WTC11 (cell line): ENCODE measurements at regions not wholly inside any gene's neighbourhood (a gene's known extent, or its start where the extent isn't known, plus 50 kb on each side); places are given as distances from the start of the nearest gene placed in this dataset.

Source experiments
- ATAC-seq: fragments of 200-7000 bp; cut with Tn5 transposase; 2 replicates; pipeline ENCODE4 v1.10.0; 2021; ENCODE audit warnings: mild to moderate bottlenecking, moderate library complexity
- CTCF ChIA-PET: fragments of 300-600 bp; sonication (Branson Sonifier 250); formaldehyde crosslinking; loops from one replicate; lab custom pipeline; 2021; ENCODE audit warnings: antibody characterized with exemption; lab: Charles Lee
- POLR2A ChIA-PET: fragments of 350-600 bp; sonication (Branson Sonifier 250); formaldehyde crosslinking; loops from one replicate; lab custom pipeline; 2021; ENCODE audit warnings: antibody characterized with exemption; lab: Charles Lee
- DNase-seq: peaks from one replicate; pipeline ENCODE4 v3.0.0; 2021; ENCODE audit warnings: low spot score
- H3K27ac Mint-ChIP-seq: 2 replicates; pipeline ENCODE4 v1.8.0; 2021; ENCODE audit warnings: mixed read lengths
- H3K27me3 Mint-ChIP-seq: 2 replicates; pipeline ENCODE4 v1.8.0; 2021; ENCODE audit warnings: low read depth, mild to moderate bottlenecking, moderate library complexity, mixed read lengths
- H3K36me3 Mint-ChIP-seq: 2 replicates; pipeline ENCODE4 v1.8.0; 2021; ENCODE audit warnings: mixed read lengths
- H3K4me1 Mint-ChIP-seq: 2 replicates; pipeline ENCODE4 v1.8.0; 2022; ENCODE audit warnings: mixed read lengths
- H3K4me3 Mint-ChIP-seq: 2 replicates; pipeline ENCODE4 v1.8.0; 2021; ENCODE audit warnings: mild to moderate bottlenecking, moderate library complexity, mixed read lengths
- H3K9me3 Mint-ChIP-seq: 2 replicates; pipeline ENCODE4 v1.8.0; 2021; ENCODE audit warnings: mixed read lengths
- CBFB ChIP-seq: sonication (generic); formaldehyde crosslinking; IDR thresholded peaks from 2 replicates; pipeline ENCODE4 v1.8.1; 2022; ENCODE audit warnings: mild to moderate bottlenecking, low read depth, missing genetic modification reagents
- CREB1 ChIP-seq: sonication (generic); formaldehyde crosslinking; IDR thresholded peaks from 2 replicates; pipeline ENCODE4 v1.8.0; 2023; ENCODE audit warnings: mild to moderate bottlenecking, missing genetic modification reagents
- ESRRA ChIP-seq: sonication (generic); formaldehyde crosslinking; IDR thresholded peaks from 2 replicates; pipeline ENCODE4 v1.8.1; 2022; ENCODE audit warnings: mild to moderate bottlenecking, missing genetic modification reagents, borderline replicate concordance
- FOXP1 ChIP-seq: sonication (generic); formaldehyde crosslinking; IDR thresholded peaks from 2 replicates; pipeline ENCODE4 v1.8.0; 2022; ENCODE audit warnings: missing genetic modification reagents, mild to moderate bottlenecking, moderate library complexity, borderline replicate concordance
- GTF2I ChIP-seq: fragments of 250-450 bp; sonication (Bioruptor Pico); conservative IDR thresholded peaks from 2 replicates; pipeline ENCODE4 v1.4.0; 2021; ENCODE audit warnings: mild to moderate bottlenecking
- HMGA2 ChIP-seq: fragments of 250-450 bp; sonication (Bioruptor Pico); IDR thresholded peaks from 2 replicates; pipeline ENCODE4 v1.4.0; 2021; ENCODE audit warnings: mild to moderate bottlenecking, moderate library complexity
- JAZF1 ChIP-seq: fragments of 250-450 bp; sonication (Bioruptor Pico); IDR thresholded peaks from 2 replicates; pipeline ENCODE4 v1.9.0; 2021; ENCODE audit warnings: moderate library complexity, mild to moderate bottlenecking, inconsistent platforms
- MYBL2 ChIP-seq: sonication (generic); formaldehyde crosslinking; IDR thresholded peaks from 2 replicates; pipeline ENCODE4 v1.8.1; 2023; ENCODE audit warnings: mild to moderate bottlenecking, moderate library complexity, missing genetic modification reagents
- NFYB ChIP-seq: sonication (generic); formaldehyde crosslinking; conservative IDR thresholded peaks from 2 replicates; pipeline ENCODE4 v1.8.0; 2022; ENCODE audit warnings: low read depth, missing genetic modification reagents
- NR2C2 ChIP-seq: sonication (generic); formaldehyde crosslinking; IDR thresholded peaks from 2 replicates; pipeline ENCODE4 v1.8.0; 2022; ENCODE audit warnings: mild to moderate bottlenecking, missing genetic modification reagents
- PRRX2 ChIP-seq: fragments of 250-450 bp; sonication (Bioruptor Pico); IDR thresholded peaks from 2 replicates; pipeline ENCODE4 v1.8.0; 2021; ENCODE audit warnings: mild to moderate bottlenecking
- RELA ChIP-seq: sonication (generic); formaldehyde crosslinking; IDR thresholded peaks from 2 replicates; pipeline ENCODE4 v1.8.1; 2022; ENCODE audit warnings: missing genetic modification reagents, mild to moderate bottlenecking, borderline replicate concordance
- SP1 ChIP-seq: sonication (generic); formaldehyde crosslinking; conservative IDR thresholded peaks from 2 replicates; pipeline ENCODE4 v1.8.1; 2022; ENCODE audit warnings: missing genetic modification reagents
- TCF7 ChIP-seq: sonication (generic); formaldehyde crosslinking; IDR thresholded peaks from 2 replicates; pipeline ENCODE4 v1.8.0; 2022; ENCODE audit warnings: mild to moderate bottlenecking, low read depth, missing genetic modification reagents, moderate library complexity
- USF1 ChIP-seq: sonication (generic); formaldehyde crosslinking; IDR thresholded peaks from 2 replicates; pipeline ENCODE4 v1.8.0; 2022; ENCODE audit warnings: mild to moderate bottlenecking, missing genetic modification reagents
- ZNF121 ChIP-seq: sonication (generic); formaldehyde crosslinking; IDR thresholded peaks from 2 replicates; pipeline ENCODE4 v1.8.0; 2023; ENCODE audit warnings: missing genetic modification reagents
- ZNF423 ChIP-seq: fragments of 250-450 bp; sonication (Bioruptor Pico); IDR thresholded peaks from 2 replicates; pipeline ENCODE4 v2.1.2; 2022; ENCODE audit warnings: mild to moderate bottlenecking, moderate library complexity
- ZSCAN18 ChIP-seq: fragments of 250-450 bp; sonication (Bioruptor Pico); IDR thresholded peaks from 2 replicates; pipeline ENCODE4 v2.1.2; 2022; ENCODE audit warnings: mild to moderate bottlenecking, moderate library complexity
- TF ChIP-seq, protein P1 (sequence below): sonication (generic); formaldehyde crosslinking; IDR thresholded peaks from 2 replicates; pipeline ENCODE4 v1.8.0; 2023; ENCODE audit warnings: missing genetic modification reagents, mild to moderate bottlenecking, borderline replicate concordance
- TF ChIP-seq, protein P2 (sequence below): sonication (generic); formaldehyde crosslinking; IDR thresholded peaks from 2 replicates; pipeline ENCODE4 v1.8.1; 2023; ENCODE audit warnings: mild to moderate bottlenecking, missing genetic modification reagents, moderate library complexity
- TF ChIP-seq, protein P3 (sequence below): fragments of 250-450 bp; sonication (Bioruptor Pico); IDR thresholded peaks from 2 replicates; pipeline ENCODE4 v1.9.0; 2021; ENCODE audit warnings: moderate library complexity, mild to moderate bottlenecking, inconsistent platforms, borderline replicate concordance

GRCh38 chr2:67322353-67323001 lies 74.7 kb upstream of the ETAA1 start:
- Mint-ChIP-seq H3K4me1 (peaks cover 86% of the 10 kb centered on the region), H3K9me3 (no peaks in the 10 kb centered on the region), H3K27ac (peak overlapping the region; percentile 29; the same call in 1 of the 2 replicates), H3K4me3 (no peak overlapping the region), H3K36me3 (no peaks in the 10 kb centered on the region), H3K27me3 (no peaks in the 10 kb centered on the region)
- DNase-seq (peak; percentile 46), ATAC-seq (peak; percentile 91)
- TF ChIP-seq ZNF423 (no peak), ZNF121 (peak; percentile 93), CBFB (CRISPR knock-in tag) (no peak)
- ChIA-PET POLR2A (interaction anchor here (0.5 kb wide), 1 partner anchor 1865 kb away, joined by 4 read pairs; no protein-coding TSS in a partner anchor), CTCF (interaction anchor here (0.5 kb wide), 1 partner anchor 924 kb away, joined by 4 read pairs; no protein-coding TSS in a partner anchor)

GRCh38 chr2:67323209-67323991 lies 73.7 kb upstream of the ETAA1 start:
- no peak overlapping the region for H3K4me3 Mint-ChIP-seq
- H3K27ac Mint-ChIP-seq, result 0 out of 2 replicates have a peak overlapping the region, but pooled peaks have one; percentile 22
- no peaks in the 10 kb centered on the region for H3K27me3 Mint-ChIP-seq
- H3K9me3 Mint-ChIP-seq, result no peaks in the 10 kb centered on the region
- peaks cover 88% of the 10 kb centered on the region for H3K4me1 Mint-ChIP-seq
- POLR2A ChIA-PET, result no interaction called here
- H3K36me3 Mint-ChIP-seq, result no peaks in the 10 kb centered on the region
- DNase-seq, result no peak
- ATAC-seq, result no peak
- TF ChIP-seq MYBL2 (no peak), HMGA2 (no peak), ESRRA (no peak), SP1 (CRISPR knock-in tag) (no peak), PRRX2 (CRISPR knock-in tag) (no peak), RELA (CRISPR knock-in tag) (no peak), TCF7 (CRISPR knock-in tag) (no peak), CREB1 (CRISPR knock-in tag) (no peak), NR2C2 (no peak), GTF2I (no peak), JAZF1 (CRISPR knock-in tag) (no peak), NFYB (CRISPR knock-in tag) (no peak), ZSCAN18 (CRISPR knock-in tag) (no peak), USF1 (CRISPR knock-in tag) (no peak), FOXP1 (no peak)
- TF ChIP-seq, protein P1, sequence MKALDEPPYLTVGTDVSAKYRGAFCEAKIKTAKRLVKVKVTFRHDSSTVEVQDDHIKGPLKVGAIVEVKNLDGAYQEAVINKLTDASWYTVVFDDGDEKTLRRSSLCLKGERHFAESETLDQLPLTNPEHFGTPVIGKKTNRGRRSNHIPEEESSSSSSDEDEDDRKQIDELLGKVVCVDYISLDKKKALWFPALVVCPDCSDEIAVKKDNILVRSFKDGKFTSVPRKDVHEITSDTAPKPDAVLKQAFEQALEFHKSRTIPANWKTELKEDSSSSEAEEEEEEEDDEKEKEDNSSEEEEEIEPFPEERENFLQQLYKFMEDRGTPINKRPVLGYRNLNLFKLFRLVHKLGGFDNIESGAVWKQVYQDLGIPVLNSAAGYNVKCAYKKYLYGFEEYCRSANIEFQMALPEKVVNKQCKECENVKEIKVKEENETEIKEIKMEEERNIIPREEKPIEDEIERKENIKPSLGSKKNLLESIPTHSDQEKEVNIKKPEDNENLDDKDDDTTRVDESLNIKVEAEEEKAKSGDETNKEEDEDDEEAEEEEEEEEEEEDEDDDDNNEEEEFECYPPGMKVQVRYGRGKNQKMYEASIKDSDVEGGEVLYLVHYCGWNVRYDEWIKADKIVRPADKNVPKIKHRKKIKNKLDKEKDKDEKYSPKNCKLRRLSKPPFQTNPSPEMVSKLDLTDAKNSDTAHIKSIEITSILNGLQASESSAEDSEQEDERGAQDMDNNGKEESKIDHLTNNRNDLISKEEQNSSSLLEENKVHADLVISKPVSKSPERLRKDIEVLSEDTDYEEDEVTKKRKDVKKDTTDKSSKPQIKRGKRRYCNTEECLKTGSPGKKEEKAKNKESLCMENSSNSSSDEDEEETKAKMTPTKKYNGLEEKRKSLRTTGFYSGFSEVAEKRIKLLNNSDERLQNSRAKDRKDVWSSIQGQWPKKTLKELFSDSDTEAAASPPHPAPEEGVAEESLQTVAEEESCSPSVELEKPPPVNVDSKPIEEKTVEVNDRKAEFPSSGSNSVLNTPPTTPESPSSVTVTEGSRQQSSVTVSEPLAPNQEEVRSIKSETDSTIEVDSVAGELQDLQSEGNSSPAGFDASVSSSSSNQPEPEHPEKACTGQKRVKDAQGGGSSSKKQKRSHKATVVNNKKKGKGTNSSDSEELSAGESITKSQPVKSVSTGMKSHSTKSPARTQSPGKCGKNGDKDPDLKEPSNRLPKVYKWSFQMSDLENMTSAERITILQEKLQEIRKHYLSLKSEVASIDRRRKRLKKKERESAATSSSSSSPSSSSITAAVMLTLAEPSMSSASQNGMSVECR, result no peak
- TF ChIP-seq, protein P2, sequence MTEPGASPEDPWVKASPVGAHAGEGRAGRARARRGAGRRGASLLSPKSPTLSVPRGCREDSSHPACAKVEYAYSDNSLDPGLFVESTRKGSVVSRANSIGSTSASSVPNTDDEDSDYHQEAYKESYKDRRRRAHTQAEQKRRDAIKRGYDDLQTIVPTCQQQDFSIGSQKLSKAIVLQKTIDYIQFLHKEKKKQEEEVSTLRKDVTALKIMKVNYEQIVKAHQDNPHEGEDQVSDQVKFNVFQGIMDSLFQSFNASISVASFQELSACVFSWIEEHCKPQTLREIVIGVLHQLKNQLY (CRISPR knock-in tag), result no peak
- TF ChIP-seq, protein P3, sequence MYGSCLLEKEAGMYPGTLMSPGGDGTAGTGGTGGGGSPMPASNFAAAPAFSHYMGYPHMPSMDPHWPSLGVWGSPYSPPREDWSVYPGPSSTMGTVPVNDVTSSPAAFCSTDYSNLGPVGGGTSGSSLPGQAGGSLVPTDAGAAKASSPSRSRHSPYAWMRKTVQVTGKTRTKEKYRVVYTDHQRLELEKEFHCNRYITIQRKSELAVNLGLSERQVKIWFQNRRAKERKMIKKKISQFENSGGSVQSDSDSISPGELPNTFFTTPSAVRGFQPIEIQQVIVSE (CRISPR knock-in tag), result no peak
- CTCF ChIA-PET, result interaction anchor here (0.5 kb wide), 1 partner anchor 923 kb away, joined by 4 read pairs; no protein-coding TSS in a partner anchor
